HG03095 (cell line): ENCODE measurements at regions not wholly inside any gene's neighbourhood (a gene's known extent, or its start where the extent isn't known, plus 50 kb on each side); places are given as distances from the start of the nearest gene placed in this dataset.

Source experiments
- ATAC-seq: cut with Tn5 transposase; IDR thresholded peaks from one replicate; pipeline ENCODE4 v1.9.1; 2021; ENCODE audit warnings: moderate library complexity; ENCODE audit not compliant: unreplicated experiment

- ATAC-seq = no peak
Observed at GRCh38 chr14:85112762-85113161, 417.2 kb upstream of the FLRT2 start.

DNA sequence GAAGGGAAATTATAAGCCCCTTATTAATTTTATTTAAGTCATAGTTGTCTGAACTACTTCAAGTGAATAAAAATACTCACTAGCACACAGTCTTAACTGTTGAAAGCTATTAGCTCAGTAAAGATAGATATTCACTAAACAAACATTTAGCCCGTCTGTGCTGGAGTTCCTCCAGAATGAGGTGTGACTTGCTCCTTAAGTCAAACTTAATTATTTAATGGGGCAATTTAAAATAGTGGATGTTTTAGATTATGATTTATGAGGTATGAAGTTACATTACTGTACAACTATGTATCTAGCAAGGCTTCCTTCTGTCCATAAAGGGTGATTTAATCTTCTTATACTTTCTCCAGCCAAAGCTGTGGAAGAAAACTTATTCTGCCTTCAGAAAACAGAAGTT is 414.0 kb upstream of the FLRT2 start:
- ATAC-seq = no peak

- no peak for ATAC-seq
Observed at GRCh38 chr14:85118274-85118673, 411.7 kb upstream of the FLRT2 start.

DNA sequence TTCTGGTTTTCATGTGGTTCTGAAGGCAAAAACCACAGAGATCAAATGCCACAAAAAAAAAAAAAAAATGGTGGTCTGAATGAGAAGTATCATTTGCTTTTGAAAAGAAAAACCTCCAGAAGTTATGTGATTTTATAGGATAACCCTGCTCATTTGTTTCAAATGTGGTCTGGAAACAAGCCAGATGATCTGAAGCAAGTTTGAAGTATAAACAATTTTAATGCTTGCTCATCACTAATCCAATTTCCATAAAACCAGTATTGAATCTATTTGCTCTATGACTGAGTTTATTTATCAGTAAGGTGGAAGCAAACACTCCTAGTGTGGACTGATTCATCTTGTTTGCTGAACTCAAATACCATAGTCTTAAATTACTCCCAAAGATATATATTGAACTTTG is 407.3 kb upstream of the FLRT2 start:
- no peak for ATAC-seq

DNA sequence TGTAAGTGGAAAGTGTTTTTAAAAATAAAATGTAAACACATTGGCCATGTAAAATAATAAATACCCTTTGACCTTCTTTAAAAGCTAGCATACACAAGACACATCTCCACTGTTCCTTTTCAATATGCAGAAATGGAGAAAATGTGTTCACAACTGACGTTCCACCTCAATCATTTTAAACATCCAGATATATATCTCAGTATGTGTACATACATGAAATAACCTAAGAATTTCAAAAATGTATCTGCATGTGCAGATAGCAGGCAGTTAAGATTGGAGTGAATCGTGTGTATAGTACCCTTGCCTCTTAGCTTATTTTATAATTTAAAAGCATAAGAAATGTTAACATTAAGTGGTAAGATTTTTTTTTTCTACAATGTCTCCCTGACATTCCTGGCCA is 406.2 kb upstream of the FLRT2 start:
- no peak for ATAC-seq

GRCh38 chr14:85124631-85125290 is 405.2 kb upstream of the FLRT2 start:
- no peak for ATAC-seq

DNA sequence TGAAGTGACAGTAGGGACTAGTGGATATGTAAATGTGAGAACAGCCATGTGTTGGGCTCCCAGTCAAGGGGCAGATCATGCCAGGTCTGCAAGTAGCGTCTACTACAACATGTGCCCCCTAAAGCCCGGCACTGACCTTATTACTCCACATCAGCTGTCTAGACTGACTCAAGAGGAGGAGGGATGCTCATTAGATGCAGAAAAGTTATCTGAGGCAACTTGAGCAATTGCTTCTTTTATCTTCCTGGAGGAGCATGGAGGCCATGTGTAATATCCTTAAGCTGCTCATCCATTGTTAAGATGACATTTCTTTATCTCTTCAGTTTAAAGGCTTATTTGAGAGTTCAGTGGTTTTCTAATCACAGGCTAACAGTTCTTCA is 404.7 kb upstream of the FLRT2 start:
- no peak for ATAC-seq

DNA sequence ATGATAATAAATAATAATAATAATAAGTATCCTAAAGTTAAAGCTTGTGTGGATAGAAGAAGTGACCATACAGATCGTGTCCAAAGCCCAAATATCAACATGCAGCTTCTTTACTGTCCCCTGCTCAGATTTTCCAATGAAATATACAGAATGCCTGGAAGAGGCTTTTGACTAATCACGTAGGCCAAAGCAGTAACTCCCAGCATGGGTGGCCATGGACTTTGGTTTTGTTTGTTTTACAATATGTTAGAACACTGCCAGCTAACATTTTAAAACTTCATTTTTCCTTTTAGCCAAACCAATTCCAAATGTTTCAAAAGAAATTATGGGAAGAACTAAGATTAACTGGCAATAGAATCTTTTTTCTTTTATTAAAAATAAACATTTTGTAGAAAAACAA is 400.0 kb upstream of the FLRT2 start:
- ATAC-seq = no peak

- no peak for ATAC-seq
Observed at GRCh38 chr14:85131226-85131922, 398.6 kb upstream of the FLRT2 start.

GRCh38 chr14:85142982-85143381 is 387.0 kb upstream of the FLRT2 start:
- ATAC-seq = no peak

DNA sequence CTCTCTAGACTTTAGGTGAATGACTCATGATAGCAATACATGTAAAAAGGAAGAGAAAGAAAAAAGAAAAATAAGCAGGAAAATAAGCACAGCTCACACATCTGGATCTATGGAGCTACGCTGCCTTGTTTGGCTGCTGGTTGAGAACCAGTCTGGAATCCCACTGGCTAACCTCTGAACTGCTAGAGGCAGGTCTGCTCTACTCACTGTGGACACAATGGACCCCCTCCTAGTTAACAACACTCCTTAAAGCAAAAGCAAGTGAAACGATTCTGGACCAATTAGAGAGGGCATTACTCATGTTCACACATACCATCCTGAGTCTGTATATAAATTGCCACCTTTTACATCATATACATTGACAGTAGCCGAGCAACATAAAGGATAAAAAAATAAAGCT is 383.2 kb upstream of the FLRT2 start:
- no peak for ATAC-seq

- ATAC-seq = no peak
Observed at GRCh38 chr14:85150166-85150565, 379.8 kb upstream of the FLRT2 start.

- ATAC-seq = no peak
Observed at GRCh38 chr14:85154714-85155113, 375.2 kb upstream of the FLRT2 start.

GRCh38 chr14:85156319-85156718 is 373.6 kb upstream of the FLRT2 start:
- ATAC-seq = no peak

- ATAC-seq = no peak
Observed at GRCh38 chr14:85159726-85160125, 370.2 kb upstream of the FLRT2 start.

DNA sequence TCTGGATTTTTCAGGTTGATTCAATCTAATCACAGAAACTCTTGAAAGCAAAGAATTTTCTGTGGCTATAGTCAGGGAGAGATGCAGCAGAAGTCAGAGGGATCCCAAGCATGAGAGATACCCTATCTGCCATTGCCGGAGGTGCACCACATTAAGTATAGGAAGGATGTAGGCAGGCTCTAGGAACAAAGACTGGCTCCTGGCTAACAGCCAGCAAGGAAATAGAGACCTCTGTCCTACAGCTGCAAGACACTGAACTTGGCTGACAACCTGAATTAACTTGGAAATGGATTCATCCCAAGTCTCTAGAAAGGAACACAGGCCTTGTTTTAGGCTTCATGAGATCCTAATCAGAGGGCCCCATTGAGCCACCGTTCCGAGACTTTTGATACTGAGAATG is 364.9 kb upstream of the FLRT2 start:
- ATAC-seq = no peak

GRCh38 chr14:85169381-85169780 is 360.6 kb upstream of the FLRT2 start:
- no peak for ATAC-seq

DNA sequence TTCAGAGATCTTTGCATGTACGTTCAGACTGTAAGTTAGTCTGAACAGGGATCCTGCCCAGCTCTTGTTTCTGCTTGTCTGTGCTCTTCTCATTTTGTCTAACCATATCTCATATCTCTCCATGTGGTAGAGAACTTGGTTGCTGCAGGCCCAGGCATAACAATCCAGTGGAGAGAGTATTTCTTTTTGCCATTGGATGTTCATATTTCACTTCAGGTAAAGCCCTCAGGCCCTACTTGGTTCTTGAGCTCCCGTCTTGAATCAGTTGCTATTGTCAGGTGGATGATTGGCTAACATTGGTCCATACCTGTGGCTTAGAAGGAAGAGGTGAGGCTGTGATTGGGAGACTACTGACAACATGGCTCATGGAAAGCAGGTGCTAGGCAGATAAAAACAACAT is 357.7 kb upstream of the FLRT2 start:
- no peak for ATAC-seq

GRCh38 chr14:85172889-85173477 is 357.0 kb upstream of the FLRT2 start:
- ATAC-seq = no peak

GRCh38 chr14:85175556-85175955 is 354.4 kb upstream of the FLRT2 start:
- ATAC-seq = no peak

- ATAC-seq = no peak
Observed at GRCh38 chr14:85178864-85179263, 351.1 kb upstream of the FLRT2 start.

DNA sequence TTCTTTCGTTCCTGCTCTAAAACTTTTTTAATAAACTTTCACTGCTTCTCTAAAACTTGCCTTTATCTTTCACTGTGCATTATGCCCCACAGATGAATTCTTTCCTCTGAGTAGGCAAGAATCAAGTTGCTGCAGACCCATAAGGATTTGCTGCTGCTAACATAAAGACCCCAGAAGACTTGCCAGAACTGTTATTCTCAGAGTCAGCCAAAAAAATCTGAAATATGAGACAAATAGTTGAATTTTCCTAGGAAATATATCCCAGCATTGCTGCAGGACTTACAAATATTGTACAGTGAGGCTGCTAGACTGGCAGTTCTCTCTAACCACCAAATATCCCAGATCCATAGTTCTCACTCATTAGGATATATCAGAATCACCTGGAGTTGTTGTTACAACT is 349.1 kb upstream of the FLRT2 start:
- ATAC-seq = no peak

DNA sequence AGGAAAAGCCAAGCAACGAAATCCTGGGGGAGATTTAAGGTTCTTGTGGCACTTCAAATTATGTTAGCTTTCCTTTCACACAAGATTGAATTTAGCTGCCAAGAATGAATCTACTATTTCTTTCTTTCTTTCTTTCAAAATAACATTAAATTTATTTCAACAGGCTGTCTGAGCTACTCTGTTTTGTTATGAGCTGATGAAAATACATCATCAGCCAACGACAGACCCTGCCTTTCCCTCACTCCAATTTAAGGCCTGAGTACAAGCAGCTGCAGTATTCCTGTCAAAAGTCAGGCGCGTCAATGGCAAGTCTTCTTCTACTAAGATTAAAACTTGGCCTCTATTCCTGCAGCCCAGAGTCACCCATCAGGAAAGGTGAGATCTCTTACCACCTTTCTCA is 347.7 kb upstream of the FLRT2 start:
- no peak for ATAC-seq
